GM12878 (cell line): ENCODE measurements at regions not wholly inside any gene's neighbourhood (a gene's known extent, or its start where the extent isn't known, plus 50 kb on each side); places are given as distances from the start of the nearest gene placed in this dataset.

Source experiments
- ATAC-seq: fragments of 200-7000 bp; cut with Tn5 transposase; 3 replicates; pipeline ENCODE4 v1.9.1; 2020; ENCODE audit warnings: mild to moderate bottlenecking, moderate library complexity
- BruUV-seq: library from RNA; stranded (reverse); fragments of 400-500 nt; replicated peaks from 2 replicates; lab custom pipeline; 2021; lab: Mats Ljungman, UMichigan
- CTCF ChIA-PET: fragments of 300-600 bp; sonication (Branson Sonifier 250); formaldehyde crosslinking; extraction: SDS; loops from one replicate; lab custom pipeline; 2021; ENCODE audit warnings: inconsistent platforms; lab: Yijun Ruan, JAX
- POLR2A ChIA-PET: fragments of 350-600 bp; formaldehyde crosslinking; extraction: SDS; loops from one replicate; lab custom pipeline; 2021; ENCODE audit warnings: inconsistent platforms; lab: Charles Lee
- RAD21 ChIA-PET: fragments of 300-600 bp; sonication (Branson Sonifier 250); formaldehyde crosslinking; loops from one replicate; lab custom pipeline; 2023; ENCODE audit warnings: antibody characterized with exemption; ENCODE audit not compliant: unreplicated experiment; lab: Charles Lee
- SMC1A ChIA-PET: fragments of 300-600 bp; sonication (Branson Sonifier 250); formaldehyde crosslinking; loops from one replicate; lab custom pipeline; 2023; ENCODE audit not compliant: unreplicated experiment, uncharacterized antibody; lab: Charles Lee
- DNase-seq: peaks from one replicate; pipeline ENCODE4 v3.0.0-alpha.2; 2011; ENCODE audit warnings: low read depth, low spot score
- FAIRE-seq: peaks from 3 replicates; lab custom pipeline; 2011; peaks lifted over from hg19 to GRCh38; lab: Jason Lieb, UNC
- H2AFZ ChIP-seq: 2 replicates; pipeline ENCODE4 v1.6.0; 2011; ENCODE audit warnings: low read depth, low read length, control low read depth; ENCODE audit not compliant: control insufficient read depth
- H3K27ac ChIP-seq: 2 replicates; pipeline ENCODE4 v1.5.1; 2011; ENCODE audit warnings: control low read depth; ENCODE audit not compliant: control insufficient read depth, insufficient read depth
- H3K27me3 ChIP-seq, 2 experiments: replicated peaks in 1 of 2; 2 replicates each; pipeline versions ENCODE4 v1.6.0 to v1.6.1; 2011; ENCODE audit warnings: low read length in 1 of 2; ENCODE audit not compliant: control insufficient read depth in 2 of 2, insufficient read depth in 2 of 2
- H3K36me3 ChIP-seq, 2 experiments: 2 replicates each; pipeline ENCODE4 v1.5.1; 2011; ENCODE audit warnings: low read length in 1 of 2; ENCODE audit not compliant: control insufficient read depth in 2 of 2, insufficient read depth in 2 of 2
- H3K4me1 ChIP-seq: 2 replicates; pipeline ENCODE4 v1.6.1; 2011; ENCODE audit warnings: mild to moderate bottlenecking, low read length, moderate library complexity, mixed read lengths; ENCODE audit not compliant: control insufficient read depth, insufficient read depth
- H3K4me2 ChIP-seq: 2 replicates; pipeline ENCODE4 v1.6.0; 2011; ENCODE audit warnings: control low read depth; ENCODE audit not compliant: control insufficient read depth, insufficient read depth
- H3K4me3 ChIP-seq: fragments of 200-600 bp; sonication (generic); 2 replicates; pipeline ENCODE4 v1.5.1; 2016
- H3K79me2 ChIP-seq: 2 replicates; pipeline ENCODE4 v1.6.0; 2011; ENCODE audit warnings: low read length; ENCODE audit not compliant: control insufficient read depth, insufficient read depth
- H3K9ac ChIP-seq: 2 replicates; pipeline ENCODE4 v1.8.0; 2011; ENCODE audit warnings: low read length, control low read depth, mixed read lengths; ENCODE audit not compliant: control insufficient read depth, insufficient read depth
- H3K9me3 ChIP-seq: replicated peaks from 3 replicates; pipeline ENCODE4 v1.5.1; 2011; ENCODE audit warnings: mild to moderate bottlenecking, low read length; ENCODE audit not compliant: control insufficient read depth, insufficient read depth
- H4K20me1 ChIP-seq: 2 replicates; pipeline ENCODE4 v1.6.0; 2011; ENCODE audit not compliant: control insufficient read depth, insufficient read depth
- BACH1 ChIP-seq: fragments of 450-650 bp; IDR thresholded peaks from 2 replicates; pipeline ENCODE4 v1.6.1; 2017; ENCODE audit warnings: mild to moderate bottlenecking, borderline replicate concordance
- CEBPB ChIP-seq, 2 experiments: fragments of 150-350 bp in 1 of 2; IDR thresholded peaks; 2 replicates each; pipeline ENCODE4 v1.6.1; 2012 to 2014; ENCODE audit warnings: low read depth in 2 of 2, low read length in 2 of 2, borderline replicate concordance in 1 of 2, inconsistent platforms in 1 of 2
- EP300 ChIP-seq, 2 experiments: fragments of 150-350 bp in 1 of 2; IDR thresholded peaks; 2 replicates each; pipeline ENCODE4 v1.6.1; 2011 to 2012; ENCODE audit warnings: low read depth in 2 of 2, low read length in 2 of 2, borderline replicate concordance in 1 of 2, improper control_type of control experiment in 1 of 2, inconsistent platforms in 1 of 2; ENCODE audit not compliant: control insufficient read depth in 1 of 2
- JUND ChIP-seq: IDR thresholded peaks from 2 replicates; pipeline ENCODE4 v1.6.1; 2012; ENCODE audit warnings: low read depth, mild to moderate bottlenecking, low read length, improper control_type of control experiment, moderate library complexity
- MTA2 ChIP-seq: fragments of 450-650 bp; IDR thresholded peaks from 2 replicates; pipeline ENCODE4 v1.6.1; 2016; ENCODE audit warnings: low read depth, mild to moderate bottlenecking, moderate library complexity
- MXI1 ChIP-seq: fragments of 150-350 bp; IDR thresholded peaks from 2 replicates; pipeline ENCODE4 v1.6.1; 2011; ENCODE audit warnings: low read depth, mild to moderate bottlenecking, inconsistent platforms, low read length, improper control_type of control experiment
- NR2C2 ChIP-seq: IDR thresholded peaks from 2 replicates; pipeline ENCODE4 v1.6.1; 2011; ENCODE audit warnings: borderline replicate concordance, low read depth; ENCODE audit not compliant: control insufficient read depth, insufficient read length
- ZNF274 ChIP-seq: IDR thresholded peaks from one replicate; pipeline ENCODE4 v1.8.0; 2011; ENCODE audit not compliant: insufficient read length, insufficient read depth
- WGBS: methylation state at CpG from one replicate; pipeline ENCODE4 v1.1.6; 2016; ENCODE audit warnings: low lambda C conversion rate; ENCODE audit not compliant: insufficient replicate concordance, insufficient coverage; ENCODE audit errors: missing lambda C conversion rate; 5-methylcytosine and 5-hydroxymethylcytosine counted together
- in situ Hi-C: fragments of 300-500 bp; cut with MboI; formaldehyde crosslinking; loops from 9 replicates; pipeline ENCODE4 v1.14.3; 2018; ENCODE audit warnings: mixed read lengths
- intact Hi-C: fragments of 100-400 bp; cut with micrococcal nuclease; formaldehyde crosslinking; loops from one replicate; pipeline ENCODE4 v1.14.2; 2022; ENCODE audit not compliant: unreplicated experiment
- TF ChIP-seq, protein P1 (sequence below): IDR thresholded peaks from 2 replicates; pipeline ENCODE4 v1.6.1; 2012; ENCODE audit warnings: low read depth, low read length, improper control_type of control experiment
- TF ChIP-seq, protein P2 (sequence below): fragments of 450-650 bp; IDR thresholded peaks from 2 replicates; pipeline ENCODE4 v1.6.1; 2018; ENCODE audit warnings: borderline replicate concordance, mild to moderate bottlenecking; ENCODE audit not compliant: partially characterized antibody

DNA sequence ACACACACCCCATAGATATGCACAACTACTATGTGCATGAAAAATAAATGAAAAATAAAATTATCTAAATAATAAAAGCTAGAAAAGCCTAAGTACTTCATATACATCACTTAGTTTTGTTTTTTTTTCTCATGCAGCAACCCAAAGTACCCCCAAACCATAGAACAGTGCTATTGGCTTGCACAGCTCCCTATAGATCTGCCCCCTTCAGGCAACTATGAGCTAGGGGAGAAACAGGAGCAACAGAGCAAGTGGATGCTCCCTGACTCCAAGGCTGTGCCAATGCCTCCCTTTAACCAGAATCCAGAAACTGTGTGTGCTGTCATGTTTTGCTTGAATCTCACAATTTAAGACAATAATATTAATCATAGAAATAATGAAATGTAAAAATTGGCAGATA is 605.5 kb downstream of the TOX3 start:
- POLR2A ChIA-PET = no interaction called here
- RAD21 ChIA-PET = no interaction called here
- no peaks in the 10 kb centered on the region for H3K4me1 ChIP-seq
- no peaks in the 10 kb centered on the region for H3K36me3 ChIP-seq
- intact Hi-C loops (no loop called here), in situ Hi-C loops (no loop called here)
- no peak for FAIRE-seq
- DNase-seq = no peak
- H3K27me3 ChIP-seq = no peaks in the 10 kb centered on the region; a peak in 1 of 4 replicates
- TF ChIP-seq MXI1 = no peak
- TF ChIP-seq BACH1 = no peak
- no peak for TF ChIP-seq EP300 (IDR thresholded peaks at IDR 0.05; ENCODE audit: borderline replicate concordance in 1 of 2, control insufficient read depth in 1 of 2, low read depth in 2 of 2, low read length in 2 of 2)
- CTCF ChIA-PET = interaction anchor here (1.1 kb wide), 1 partner anchor 8 kb away, joined by 4 read pairs; no protein-coding TSS in a partner anchor
- no peaks in the 10 kb centered on the region for H3K9me3 ChIP-seq
- H3K4me2 ChIP-seq = no peak overlapping the region
- H3K27ac ChIP-seq = no peak overlapping the region
- no peaks in the 10 kb centered on the region for H3K79me2 ChIP-seq
- no TSS peak for BruUV-seq
- H2AFZ ChIP-seq = no peak overlapping the region
- H4K20me1 ChIP-seq = no peaks in the 10 kb centered on the region
- ATAC-seq = no peak
- SMC1A ChIA-PET = no interaction called here
- no peak overlapping the region for H3K9ac ChIP-seq
- no peak overlapping the region for H3K4me3 ChIP-seq

DNA sequence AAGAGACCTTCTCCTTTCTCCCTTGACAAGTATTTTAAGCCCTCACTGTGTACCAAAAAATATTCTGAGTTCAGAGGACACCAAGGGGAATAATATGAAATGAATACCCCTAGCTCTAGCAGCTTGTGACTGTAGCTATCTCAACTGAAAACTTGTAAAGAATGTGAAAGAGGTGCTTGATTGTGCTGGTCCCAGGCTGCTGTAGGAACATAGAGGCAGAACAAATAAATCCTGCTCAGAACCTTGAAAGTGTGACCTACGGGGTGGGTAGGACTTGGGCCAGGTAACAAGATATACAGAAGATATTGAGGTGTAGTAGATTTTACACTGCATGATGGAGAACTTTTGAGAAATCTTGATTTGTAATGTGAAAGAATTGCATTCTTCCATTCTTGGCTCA is 606.8 kb downstream of the TOX3 start:
- BruUV-seq = no TSS peak
- intact Hi-C loops (no loop called here), in situ Hi-C loops (no loop called here)
- 0% methylated on average over 1 of the region's 1 CpG for WGBS
- no peak overlapping the region for H2AFZ ChIP-seq
- no peaks in the 10 kb centered on the region for H3K27me3 ChIP-seq
- no peaks in the 10 kb centered on the region for H3K4me1 ChIP-seq
- no peaks in the 10 kb centered on the region for H3K79me2 ChIP-seq
- H3K4me2 ChIP-seq = no peak overlapping the region
- ChIA-PET CTCF (no interaction called here), SMC1A (no interaction called here), POLR2A (no interaction called here), RAD21 (no interaction called here)
- ATAC-seq (no peak), FAIRE-seq (no peak), DNase-seq (no peak)
- H3K9ac ChIP-seq = no peak overlapping the region
- H3K9me3 ChIP-seq = no peaks in the 10 kb centered on the region
- TF ChIP-seq ZNF274 (no peak), MTA2 (no peak), CEBPB (IDR thresholded peaks at IDR 0.05; ENCODE audit: borderline replicate concordance in 1 of 2, low read depth in 2 of 2, low read length in 2 of 2) (no peak), JUND (no peak), NR2C2 (no peak)
- TF ChIP-seq, protein P1, sequence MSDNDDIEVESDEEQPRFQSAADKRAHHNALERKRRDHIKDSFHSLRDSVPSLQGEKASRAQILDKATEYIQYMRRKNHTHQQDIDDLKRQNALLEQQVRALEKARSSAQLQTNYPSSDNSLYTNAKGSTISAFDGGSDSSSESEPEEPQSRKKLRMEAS = no peak
- TF ChIP-seq, protein P2, sequence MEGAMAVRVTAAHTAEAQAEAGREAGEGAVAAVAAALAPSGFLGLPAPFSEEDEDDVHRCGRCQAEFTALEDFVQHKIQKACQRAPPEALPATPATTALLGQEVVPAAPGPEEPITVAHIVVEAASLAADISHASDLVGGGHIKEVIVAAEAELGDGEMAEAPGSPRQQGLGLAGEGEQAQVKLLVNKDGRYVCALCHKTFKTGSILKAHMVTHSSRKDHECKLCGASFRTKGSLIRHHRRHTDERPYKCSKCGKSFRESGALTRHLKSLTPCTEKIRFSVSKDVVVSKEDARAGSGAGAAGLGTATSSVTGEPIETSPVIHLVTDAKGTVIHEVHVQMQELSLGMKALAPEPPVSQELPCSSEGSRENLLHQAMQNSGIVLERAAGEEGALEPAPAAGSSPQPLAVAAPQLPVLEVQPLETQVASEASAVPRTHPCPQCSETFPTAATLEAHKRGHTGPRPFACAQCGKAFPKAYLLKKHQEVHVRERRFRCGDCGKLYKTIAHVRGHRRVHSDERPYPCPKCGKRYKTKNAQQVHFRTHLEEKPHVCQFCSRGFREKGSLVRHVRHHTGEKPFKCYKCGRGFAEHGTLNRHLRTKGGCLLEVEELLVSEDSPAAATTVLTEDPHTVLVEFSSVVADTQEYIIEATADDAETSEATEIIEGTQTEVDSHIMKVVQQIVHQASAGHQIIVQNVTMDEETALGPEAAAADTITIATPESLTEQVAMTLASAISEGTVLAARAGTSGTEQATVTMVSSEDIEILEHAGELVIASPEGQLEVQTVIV = no peak
- H4K20me1 ChIP-seq = no peaks in the 10 kb centered on the region
- H3K27ac ChIP-seq = no peak overlapping the region
- no peaks in the 10 kb centered on the region for H3K36me3 ChIP-seq
- H3K4me3 ChIP-seq = no peak overlapping the region
